K562 (cell line): ENCODE measurements at regions not wholly inside any gene's neighbourhood (a gene's known extent, or its start where the extent isn't known, plus 50 kb on each side); places are given as distances from the start of the nearest gene placed in this dataset.

Source experiments
- AFF1 ChIP-seq, 2 experiments: fragments of 450-650 bp; IDR thresholded peaks; 2 replicates each; pipeline ENCODE4 v1.6.1; 2018; ENCODE audit warnings: mild to moderate bottlenecking in 2 of 2, low read depth in 1 of 2; ENCODE audit not compliant: partially characterized antibody in 2 of 2
- CTCFL ChIP-seq: IDR thresholded peaks from 2 replicates; pipeline ENCODE4 v1.6.1; 2011; ENCODE audit warnings: borderline replicate concordance, low read depth, mild to moderate bottlenecking, moderate library complexity, low read length; ENCODE audit not compliant: insufficient read depth, poor library complexity, severe bottlenecking
- ZNF766 ChIP-seq: fragments of 200-800 bp; sonication (Bioruptor generic); conservative IDR thresholded peaks from 2 replicates; pipeline ENCODE4 v1.6.1; 2016; ENCODE audit warnings: missing genetic modification characterization, missing compliant biosample characterization
- TF ChIP-seq, protein P1 (sequence below): fragments of 450-650 bp; conservative IDR thresholded peaks from 2 replicates; pipeline ENCODE4 v1.6.1; 2016; ENCODE audit warnings: missing genetic modification characterization, low read depth, mild to moderate bottlenecking, missing compliant biosample characterization, moderate library complexity

- no peak for TF ChIP-seq AFF1 (IDR thresholded peaks at IDR 0.05; ENCODE audit: low read depth in 1 of 2, partially characterized antibody in 2 of 2)
- TF ChIP-seq CTCFL, result no peak
- TF ChIP-seq, protein P1, sequence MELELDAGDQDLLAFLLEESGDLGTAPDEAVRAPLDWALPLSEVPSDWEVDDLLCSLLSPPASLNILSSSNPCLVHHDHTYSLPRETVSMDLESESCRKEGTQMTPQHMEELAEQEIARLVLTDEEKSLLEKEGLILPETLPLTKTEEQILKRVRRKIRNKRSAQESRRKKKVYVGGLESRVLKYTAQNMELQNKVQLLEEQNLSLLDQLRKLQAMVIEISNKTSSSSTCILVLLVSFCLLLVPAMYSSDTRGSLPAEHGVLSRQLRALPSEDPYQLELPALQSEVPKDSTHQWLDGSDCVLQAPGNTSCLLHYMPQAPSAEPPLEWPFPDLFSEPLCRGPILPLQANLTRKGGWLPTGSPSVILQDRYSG (tag), result no peak
- TF ChIP-seq ZNF766 (CRISPR knock-in tag), result no peak
Observed at GRCh38 chr2:23299476-23300195, 85.3 kb upstream of the KLHL29 start (continued).
